T-cell (primary cell): ENCODE measurements at regions not wholly inside any gene's neighbourhood (a gene's known extent, or its start where the extent isn't known, plus 50 kb on each side); places are given as distances from the start of the nearest gene placed in this dataset.

Experiments used
- ATAC-seq, 4 experiments: fragments of 200-7000 bp in 3 of 4; fragments of 150-1000 bp in 1 of 4; cut with Tn5 transposase; replicated peaks in 1 of 4; 1 replicate in 3 of 4; 2 replicates in 1 of 4; pipeline ENCODE4 v1.10.0; 2021; ENCODE audit warnings: moderate library complexity in 3 of 4, mild to moderate bottlenecking in 2 of 4, moderate number of reproducible peaks in 1 of 4
- CTCF ChIA-PET, 2 donors: fragments of 300-600 bp; sonication (Branson Sonifier 250); formaldehyde crosslinking; loops; one replicate each; lab custom pipeline; 2022; ENCODE audit warnings: antibody characterized with exemption in 2 of 2; lab: Charles Lee
- POLR2A ChIA-PET, 2 donors: fragments of 300-600 bp; sonication (Branson Sonifier 250); formaldehyde crosslinking; loops; one replicate each; lab custom pipeline; 2022; ENCODE audit warnings: antibody characterized with exemption in 2 of 2; lab: Charles Lee
- DNase-seq, 35 experiments: peaks; one replicate each; pipeline versions ENCODE4 v3.0.0 to v3.0.0-alpha.2; 2013 to 2023
- H3K27ac ChIP-seq: one replicate; pipeline ENCODE4 v1.5.1; 2013; ENCODE audit warnings: low read length
- H3K27me3 ChIP-seq, 2 experiments: replicated peaks in 1 of 2; 1 replicate in 1 of 2; 2 replicates in 1 of 2; pipeline versions ENCODE4 v1.6.1 to v1.7.0; 2013; ENCODE audit warnings: low read length in 1 of 2, mixed read lengths in 1 of 2; ENCODE audit not compliant: control insufficient read depth in 2 of 2, insufficient read depth in 2 of 2; ENCODE audit errors: extremely low read depth in 1 of 2
- H3K36me3 ChIP-seq, 2 donors: 1 replicate in 1 of 2; 2 replicates in 1 of 2; pipeline versions ENCODE4 v1.6.1 to v1.7.0; 2013; ENCODE audit warnings: low read length in 1 of 2; ENCODE audit not compliant: control insufficient read depth in 2 of 2, insufficient read depth in 1 of 2; ENCODE audit errors: extremely low read depth in 1 of 2
- H3K4me1 ChIP-seq, 2 experiments: 1 replicate in 1 of 2; 2 replicates in 1 of 2; pipeline versions ENCODE4 v1.6.1 to v1.7.0; 2013; ENCODE audit warnings: low read length in 2 of 2, mixed read lengths in 1 of 2; ENCODE audit not compliant: insufficient read depth in 2 of 2, control insufficient read depth in 1 of 2; ENCODE audit errors: extremely low read depth in 1 of 2
- H3K4me3 ChIP-seq, 2 donors: 1 replicate in 1 of 2; 2 replicates in 1 of 2; pipeline versions ENCODE4 v1.5.1 to v1.7.0; 2013; ENCODE audit warnings: mild to moderate bottlenecking in 2 of 2, low read length in 1 of 2, moderate library complexity in 1 of 2; ENCODE audit not compliant: control insufficient read depth in 1 of 2; ENCODE audit errors: extremely low read depth in 1 of 2
- H3K9me3 ChIP-seq: 2 replicates; pipeline ENCODE4 v1.7.0; 2013
- H3K27ac Mint-ChIP-seq, 2 donors: one replicate each; pipeline ENCODE4 v1.8.0; 2020 to 2021; ENCODE audit warnings: mild to moderate bottlenecking in 2 of 2, mixed read lengths in 2 of 2
- H3K27me3 Mint-ChIP-seq, 2 donors: one replicate each; pipeline ENCODE4 v1.8.0; 2021 to 2022; ENCODE audit warnings: mixed read lengths in 2 of 2
- H3K36me3 Mint-ChIP-seq: one replicate; pipeline ENCODE4 v1.8.0; 2021; ENCODE audit warnings: mixed read lengths
- H3K4me1 Mint-ChIP-seq, 3 donors: one replicate each; pipeline ENCODE4 v1.8.0; 2020 to 2022; ENCODE audit warnings: mixed read lengths in 3 of 3, mild to moderate bottlenecking in 1 of 3
- H3K4me3 Mint-ChIP-seq, 3 donors: one replicate each; pipeline ENCODE4 v1.8.0; 2020 to 2022; ENCODE audit warnings: mild to moderate bottlenecking in 3 of 3, mixed read lengths in 3 of 3, moderate library complexity in 3 of 3
- H3K9me3 Mint-ChIP-seq, 3 donors: one replicate each; pipeline ENCODE4 v1.8.0; 2020 to 2022; ENCODE audit warnings: mixed read lengths in 3 of 3
- WGBS: methylation state at CpG from one replicate; pipeline ENCODE4 v1.1.5; 2013; ENCODE audit warnings: missing lambda C conversion rate; ENCODE audit not compliant: insufficient coverage; 5-methylcytosine and 5-hydroxymethylcytosine counted together

GRCh38 chr4:28868841-28869240, 1851.3 kb upstream of the PCDH7 start:
- ATAC-seq (no peak), DNase-seq (no peak)

GRCh38 chr4:28879178-28879577, 1841.0 kb upstream of the PCDH7 start:
- no CpG with 5 or more reads among the region's 5 CpGs for WGBS
- ATAC-seq: no peak
- Mint-ChIP-seq H3K27ac (no peak overlapping the region), H3K9me3 (peaks cover 11 to 22% (median 18%) of the 10 kb centered on the region in 3 donors), H3K4me3 (no peak overlapping the region), H3K27me3 (no peaks in the 10 kb centered on the region), H3K4me1 (no peaks in the 10 kb centered on the region), H3K36me3 (no peaks in the 10 kb centered on the region)
- Histone ChIP-seq H3K27me3 (no peaks in the 10 kb centered on the region), H3K9me3 (no peaks in the 10 kb centered on the region), H3K4me1 (no peaks in the 10 kb centered on the region), H3K27ac (no peak overlapping the region), H3K36me3 (no peaks in the 10 kb centered on the region), H3K4me3 (no peak overlapping the region)
- ChIA-PET CTCF (no interaction called here), POLR2A (no interaction called here)
- DNase-seq: no peak

More at GRCh38 chr4:28868841-28869240, 1851.3 kb upstream of the PCDH7 start:
- Histone ChIP-seq H3K36me3 (no peaks in the 10 kb centered on the region), H3K4me3 (no peak overlapping the region), H3K27ac (no peak overlapping the region), H3K4me1 (no peaks in the 10 kb centered on the region), H3K9me3 (no peaks in the 10 kb centered on the region), H3K27me3 (no peaks in the 10 kb centered on the region)
- Mint-ChIP-seq H3K4me3 (no peak overlapping the region), H3K9me3 (peaks cover 16 to 21% (median 19%) of the 10 kb centered on the region in 3 donors), H3K4me1 (no peaks in the 10 kb centered on the region), H3K27ac (no peak overlapping the region), H3K36me3 (no peaks in the 10 kb centered on the region), H3K27me3 (no peaks in the 10 kb centered on the region)
- ChIA-PET CTCF (no interaction called here), POLR2A (no interaction called here)
- whole genome bisulfite sequencing: no CpG with 5 or more reads among the region's 4 CpGs

- H3K27ac Mint-ChIP-seq: no peak overlapping the region
- no peaks in the 10 kb centered on the region for H3K4me1 Mint-ChIP-seq
- ChIA-PET CTCF (no interaction called here), POLR2A (no interaction called here)
- H3K4me3 Mint-ChIP-seq: no peak overlapping the region
- ATAC-seq (no peak), DNase-seq (no peak)
- Histone ChIP-seq H3K4me1 (no peaks in the 10 kb centered on the region), H3K9me3 (no peaks in the 10 kb centered on the region), H3K4me3 (no peak overlapping the region), H3K27ac (no peak overlapping the region), H3K36me3 (no peaks in the 10 kb centered on the region), H3K27me3 (no peaks in the 10 kb centered on the region)
- no CpG with 5 or more reads among the region's 2 CpGs for WGBS
- no peaks in the 10 kb centered on the region for H3K27me3 Mint-ChIP-seq
- peaks cover 16 to 22% (median 18%) of the 10 kb centered on the region in 3 donors for H3K9me3 Mint-ChIP-seq
- H3K36me3 Mint-ChIP-seq: no peaks in the 10 kb centered on the region
These were observed 1840.3 kb upstream of the PCDH7 start for GRCh38 chr4:28879900-28880299.

GRCh38 chr4:28883211-28883610, 1837.0 kb upstream of the PCDH7 start:
- Histone ChIP-seq H3K27me3 (no peaks in the 10 kb centered on the region), H3K9me3 (no peaks in the 10 kb centered on the region), H3K4me3 (no peak overlapping the region), H3K27ac (no peak overlapping the region), H3K36me3 (no peaks in the 10 kb centered on the region), H3K4me1 (no peaks in the 10 kb centered on the region)
- H3K4me3 Mint-ChIP-seq: no peak overlapping the region
- H3K27me3 Mint-ChIP-seq: no peaks in the 10 kb centered on the region
- POLR2A ChIA-PET: no interaction called here
- H3K36me3 Mint-ChIP-seq: no peaks in the 10 kb centered on the region
- H3K9me3 Mint-ChIP-seq: peaks cover 12 to 13% (median 13%) of the 10 kb centered on the region in 3 donors
- WGBS: no CpG with 5 or more reads among the region's 2 CpGs
- no peak for ATAC-seq
- H3K4me1 Mint-ChIP-seq: no peaks in the 10 kb centered on the region
- no peak overlapping the region for H3K27ac Mint-ChIP-seq
- CTCF ChIA-PET: no interaction called here
- no peak for DNase-seq

- DNase-seq (no peak), ATAC-seq (no peak)
- H3K36me3 ChIP-seq: no peaks in the 10 kb centered on the region
- no peaks in the 10 kb centered on the region for H3K9me3 ChIP-seq
- Mint-ChIP-seq H3K27me3 (no peaks in the 10 kb centered on the region), H3K9me3 (peaks cover 3 to 11% (median 10%) of the 10 kb centered on the region in 3 donors), H3K4me1 (no peaks in the 10 kb centered on the region), H3K36me3 (no peaks in the 10 kb centered on the region), H3K4me3 (no peak overlapping the region), H3K27ac (no peak overlapping the region)
- no peak overlapping the region for H3K4me3 ChIP-seq
- H3K4me1 ChIP-seq: no peaks in the 10 kb centered on the region
- ChIA-PET CTCF (no interaction called here), POLR2A (no interaction called here)
- WGBS: 50% methylated on average over 1 of the region's 4 CpGs
- H3K27me3 ChIP-seq: no peaks in the 10 kb centered on the region
- H3K27ac ChIP-seq: no peak overlapping the region
These were observed 1833.2 kb upstream of the PCDH7 start for GRCh38 chr4:28886934-28887333.

GRCh38 chr4:28890949-28891775, 1829.0 kb upstream of the PCDH7 start:
- H3K4me1 ChIP-seq: no peaks in the 10 kb centered on the region
- peaks cover 2% of the 10 kb centered on the region for H3K9me3 ChIP-seq
- Mint-ChIP-seq H3K36me3 (no peaks in the 10 kb centered on the region), H3K27ac (no peak overlapping the region), H3K9me3 (peaks cover 9 to 20% (median 12%) of the 10 kb centered on the region in 3 donors), H3K4me1 (no peaks in the 10 kb centered on the region), H3K27me3 (no peaks in the 10 kb centered on the region), H3K4me3 (no peak overlapping the region)
- ATAC-seq (no peak), DNase-seq (no peak)
- ChIA-PET CTCF (no interaction called here), POLR2A (no interaction called here)
- 100% methylated on average over 1 of the region's 3 CpGs for WGBS
- no peaks in the 10 kb centered on the region for H3K36me3 ChIP-seq
- no peaks in the 10 kb centered on the region for H3K27me3 ChIP-seq
- H3K4me3 ChIP-seq: no peak overlapping the region
- H3K27ac ChIP-seq: no peak overlapping the region
